HEK293T (cell line): ENCODE measurements at regions not wholly inside any gene's neighbourhood (a gene's known extent, or its start where the extent isn't known, plus 50 kb on each side); places are given as distances from the start of the nearest gene placed in this dataset.
"Not testable (repeated sequence)": the region's sequence is repeated elsewhere in the genome, so short reads cannot be mapped to it uniquely, and the experiment has no call there.

Experiments used
- CTCF ChIA-PET: fragments of 350-600 bp; formaldehyde crosslinking; extraction: SDS; loops from one replicate; lab custom pipeline; 2021; ENCODE audit warnings: antibody characterized with exemption, inconsistent platforms; lab: Yijun Ruan, JAX
- POLR2A ChIA-PET: fragments of 350-600 bp; formaldehyde crosslinking; extraction: SDS; loops from one replicate; lab custom pipeline; 2020; ENCODE audit warnings: antibody characterized with exemption, inconsistent platforms; lab: Yijun Ruan, JAX
- DNase-seq: peaks from one replicate; pipeline ENCODE4 v3.0.0; 2012; ENCODE audit warnings: mixed read lengths; ENCODE audit errors: extremely low spot score
- ARNT ChIP-seq: fragments of 450-650 bp; IDR thresholded peaks from 2 replicates; pipeline ENCODE4 v1.6.1; 2017; ENCODE audit warnings: mild to moderate bottlenecking
- BHLHE40 ChIP-seq: fragments of 450-650 bp; IDR thresholded peaks from 2 replicates; pipeline ENCODE4 v1.6.1; 2016; ENCODE audit warnings: mild to moderate bottlenecking, moderate library complexity, borderline replicate concordance
- CTBP1 ChIP-seq: fragments of 450-650 bp; IDR thresholded peaks from 2 replicates; pipeline ENCODE4 v1.6.1; 2016; ENCODE audit warnings: borderline replicate concordance
- ELF4 ChIP-seq: fragments of 450-650 bp; IDR thresholded peaks from 2 replicates; pipeline ENCODE4 v1.6.1; 2017; ENCODE audit warnings: antibody characterized with exemption
- FOXA1 ChIP-seq: fragments of 450-650 bp; IDR thresholded peaks from 2 replicates; pipeline ENCODE4 v1.6.1; 2016; ENCODE audit warnings: mild to moderate bottlenecking
- FOXK2 ChIP-seq: fragments of 450-650 bp; IDR thresholded peaks from 2 replicates; pipeline ENCODE4 v1.6.1; 2016; ENCODE audit warnings: mild to moderate bottlenecking
- FOXM1 ChIP-seq: fragments of 450-650 bp; IDR thresholded peaks from 2 replicates; pipeline ENCODE4 v1.6.1; 2017; ENCODE audit warnings: mild to moderate bottlenecking, borderline replicate concordance
- HDGF ChIP-seq: fragments of 450-650 bp; IDR thresholded peaks from 2 replicates; pipeline ENCODE4 v1.6.1; 2017; ENCODE audit warnings: antibody characterized with exemption, borderline replicate concordance
- L3MBTL2 ChIP-seq: fragments of 450-650 bp; conservative IDR thresholded peaks from 2 replicates; pipeline ENCODE4 v1.6.1; 2016; ENCODE audit warnings: mild to moderate bottlenecking
- LEF1 ChIP-seq: fragments of 450-650 bp; IDR thresholded peaks from 2 replicates; pipeline ENCODE4 v1.6.1; 2017; ENCODE audit warnings: mild to moderate bottlenecking, borderline replicate concordance
- NFRKB ChIP-seq: fragments of 450-650 bp; IDR thresholded peaks from 2 replicates; pipeline ENCODE4 v1.6.1; 2016; ENCODE audit warnings: mild to moderate bottlenecking, moderate library complexity
- PKNOX1 ChIP-seq: fragments of 450-650 bp; IDR thresholded peaks from 2 replicates; pipeline ENCODE4 v1.6.1; 2016
- SP1 ChIP-seq: fragments of 450-650 bp; IDR thresholded peaks from 2 replicates; pipeline ENCODE4 v1.6.1; 2017
- SUZ12 ChIP-seq: fragments of 450-650 bp; IDR thresholded peaks from 2 replicates; pipeline ENCODE4 v1.6.1; 2016; ENCODE audit warnings: mild to moderate bottlenecking
- TARDBP ChIP-seq: fragments of 450-650 bp; IDR thresholded peaks from 2 replicates; pipeline ENCODE4 v1.6.1; 2016
- ZNF384 ChIP-seq: fragments of 450-650 bp; IDR thresholded peaks from 2 replicates; pipeline ENCODE4 v1.6.1; 2016

- ChIA-PET CTCF (interaction anchor here (0.7 kb wide), 1 partner anchor 12 kb away, joined by 3 read pairs; no protein-coding TSS in a partner anchor), POLR2A (no interaction called here)
- TF ChIP-seq SP1: no peak
- no peak for TF ChIP-seq CTBP1
- TF ChIP-seq TARDBP: no peak
- no peak for TF ChIP-seq LEF1
- no peak for DNase-seq
Measured at GRCh38 chr4:34964613-34965012, 1279.7 kb downstream of the ARAP2 start.

- CTCF ChIA-PET: no interaction called here
- DNase-seq: no peak
- POLR2A ChIA-PET: no interaction called here
- no peak for TF ChIP-seq ELF4
- TF ChIP-seq FOXM1: no peak
- no peak for TF ChIP-seq NFRKB
Measured at GRCh38 chr4:34972189-34972588, 1272.1 kb downstream of the ARAP2 start.

- TF ChIP-seq FOXA1 (no peak), NFRKB (no peak), BHLHE40 (no peak), FOXK2 (no peak)
Measured at GRCh38 chr4:34973650-34974312, 1270.5 kb downstream of the ARAP2 start.

GRCh38 chr4:34974313-34974680 lies 1270.0 kb downstream of the ARAP2 start:
- TF ChIP-seq L3MBTL2 (no peak), LEF1 (no peak), TARDBP (no peak), FOXA1 (no peak), SUZ12 (no peak), FOXM1 (no peak), ARNT (no peak), CTBP1 (no peak), PKNOX1 (no peak), ELF4 (no peak)
- no peak for DNase-seq
- ChIA-PET POLR2A (no interaction called here), CTCF (no interaction called here)

More at GRCh38 chr4:34973650-34974312, 1270.5 kb downstream of the ARAP2 start:
- CTCF ChIA-PET: no interaction called here
- no peak for DNase-seq
- POLR2A ChIA-PET: no interaction called here

- DNase-seq, POLR2A ChIA-PET, CTCF ChIA-PET: not testable (repeated sequence)
Measured at GRCh38 chr4:35021222-35021621, 1223.1 kb downstream of the ARAP2 start.

GRCh38 chr4:35025152-35025834 lies 1219.0 kb downstream of the ARAP2 start:
- POLR2A ChIA-PET: no interaction called here
- CTCF ChIA-PET: no interaction called here
- TF ChIP-seq PKNOX1 (no peak), FOXA1 (no peak), ARNT (no peak), TARDBP (no peak), HDGF (no peak), FOXM1 (no peak), NFRKB (no peak), SP1 (no peak), L3MBTL2 (no peak), ZNF384 (no peak), CTBP1 (no peak), LEF1 (no peak), SUZ12 (no peak), ELF4 (no peak), FOXK2 (no peak), BHLHE40 (no peak)
- no peak for DNase-seq

GRCh38 chr4:35038079-35038805 lies 1206.1 kb downstream of the ARAP2 start:
- no peak for TF ChIP-seq LEF1
- TF ChIP-seq L3MBTL2: no peak
- ChIA-PET POLR2A (no interaction called here), CTCF (no interaction called here)
- no peak for DNase-seq
